ENCODE measurements at regions not wholly inside any gene's neighbourhood (a gene's known extent, or its start where the extent isn't known, plus 50 kb on each side); places are given as distances from the start of the nearest gene placed in this dataset.

GRCh38 chr2:146365041-146365440 lies 1479.8 kb upstream of the ACVR2A start:
- WGBS (ENCODE audit: insufficient coverage), result no CpG with 5 or more reads among the region's 1 CpG
- DNase-seq (ENCODE audit: low read depth in 4 of 6, low spot score in 6 of 6), result no peak
- Histone ChIP-seq H3K9me3 (ENCODE audit: control insufficient read depth, insufficient read depth, low read length) (no peaks in the 10 kb centered on the region), H3K27ac (ENCODE audit: low read depth, low read length) (no peak overlapping the region), H3K36me3 (ENCODE audit: control insufficient read depth, insufficient read depth, low read length) (no peaks in the 10 kb centered on the region), H3K4me3 (ENCODE audit: low read depth, low read length) (no peak overlapping the region), H3K4me1 (ENCODE audit: control insufficient read depth, insufficient read depth, low read length) (no peaks in the 10 kb centered on the region), H3K27me3 (ENCODE audit: control insufficient read depth, insufficient read depth, low read length) (no peaks in the 10 kb centered on the region)

GRCh38 chr2:146363731-146364130 lies 1481.1 kb upstream of the ACVR2A start:
- H3K36me3 ChIP-seq (ENCODE audit: control insufficient read depth, insufficient read depth, low read length), result no peaks in the 10 kb centered on the region
- H3K27ac ChIP-seq (ENCODE audit: low read depth, low read length), result no peak overlapping the region
- WGBS (ENCODE audit: insufficient coverage), result no CpG with 5 or more reads among the region's 1 CpG

GRCh38 chr2:146351689-146352088 lies 1493.1 kb upstream of the ACVR2A start:
- H3K9me3 ChIP-seq (ENCODE audit: control insufficient read depth, insufficient read depth, low read length), result no peaks in the 10 kb centered on the region
- DNase-seq (ENCODE audit: low read depth in 4 of 6, low spot score in 6 of 6), result no peak
- no peaks in the 10 kb centered on the region for H3K4me1 ChIP-seq (ENCODE audit: control insufficient read depth, insufficient read depth, low read length)

More at GRCh38 chr2:146363731-146364130, 1481.1 kb upstream of the ACVR2A start:
- Histone ChIP-seq H3K27me3 (ENCODE audit: control insufficient read depth, insufficient read depth, low read length) (no peaks in the 10 kb centered on the region), H3K4me1 (ENCODE audit: control insufficient read depth, insufficient read depth, low read length) (no peaks in the 10 kb centered on the region), H3K9me3 (ENCODE audit: control insufficient read depth, insufficient read depth, low read length) (no peaks in the 10 kb centered on the region), H3K4me3 (ENCODE audit: low read depth, low read length) (no peak overlapping the region)
- DNase-seq (ENCODE audit: low read depth in 4 of 6, low spot score in 6 of 6), result no peak

GRCh38 chr2:146349334-146349733 lies 1495.5 kb upstream of the ACVR2A start:
- no CpG with 5 or more reads among the region's 3 CpGs for WGBS (ENCODE audit: insufficient coverage)
- Histone ChIP-seq H3K4me1 (ENCODE audit: control insufficient read depth, insufficient read depth, low read length) (no peaks in the 10 kb centered on the region), H3K9me3 (ENCODE audit: control insufficient read depth, insufficient read depth, low read length) (no peaks in the 10 kb centered on the region), H3K4me3 (ENCODE audit: low read depth, low read length) (no peak overlapping the region), H3K36me3 (ENCODE audit: control insufficient read depth, insufficient read depth, low read length) (no peaks in the 10 kb centered on the region), H3K27ac (ENCODE audit: low read depth, low read length) (no peak overlapping the region), H3K27me3 (ENCODE audit: control insufficient read depth, insufficient read depth, low read length) (no peaks in the 10 kb centered on the region)
- no peak for DNase-seq (ENCODE audit: low read depth in 4 of 6, low spot score in 6 of 6)

More at GRCh38 chr2:146351689-146352088, 1493.1 kb upstream of the ACVR2A start:
- H3K36me3 ChIP-seq (ENCODE audit: control insufficient read depth, insufficient read depth, low read length), result no peaks in the 10 kb centered on the region
- no peak overlapping the region for H3K4me3 ChIP-seq (ENCODE audit: low read depth, low read length)
- H3K27ac ChIP-seq (ENCODE audit: low read depth, low read length), result no peak overlapping the region
- H3K27me3 ChIP-seq (ENCODE audit: control insufficient read depth, insufficient read depth, low read length), result no peaks in the 10 kb centered on the region

- Histone ChIP-seq H3K4me1 (ENCODE audit: control insufficient read depth, insufficient read depth, low read length) (no peaks in the 10 kb centered on the region), H3K4me3 (ENCODE audit: low read depth, low read length) (no peak overlapping the region), H3K27ac (ENCODE audit: low read depth, low read length) (no peak overlapping the region), H3K27me3 (ENCODE audit: control insufficient read depth, insufficient read depth, low read length) (no peaks in the 10 kb centered on the region), H3K9me3 (ENCODE audit: control insufficient read depth, insufficient read depth, low read length) (no peaks in the 10 kb centered on the region), H3K36me3 (ENCODE audit: control insufficient read depth, insufficient read depth, low read length) (no peaks in the 10 kb centered on the region)
- 90% methylated on average over 2 of the region's 2 CpGs for WGBS (ENCODE audit: insufficient coverage)
- DNase-seq (ENCODE audit: low read depth in 4 of 6, low spot score in 6 of 6), result no peak
Observed at GRCh38 chr2:146324951-146325350, 1519.9 kb upstream of the ACVR2A start.

GRCh38 chr2:146323564-146323963 lies 1521.3 kb upstream of the ACVR2A start:
- Histone ChIP-seq H3K9me3 (ENCODE audit: control insufficient read depth, insufficient read depth, low read length) (no peaks in the 10 kb centered on the region), H3K4me3 (ENCODE audit: low read depth, low read length) (no peak overlapping the region)
- no CpG with 5 or more reads among the region's 2 CpGs for WGBS (ENCODE audit: insufficient coverage)

GRCh38 chr2:146321175-146321574 lies 1523.7 kb upstream of the ACVR2A start:
- DNase-seq (ENCODE audit: low read depth in 4 of 6, low spot score in 6 of 6), result peak; percentile 27 to 82 (median 54)
- no peaks in the 10 kb centered on the region for H3K36me3 ChIP-seq (ENCODE audit: control insufficient read depth, insufficient read depth, low read length)
- no peaks in the 10 kb centered on the region for H3K27me3 ChIP-seq (ENCODE audit: control insufficient read depth, insufficient read depth, low read length)
- H3K4me1 ChIP-seq (ENCODE audit: control insufficient read depth, insufficient read depth, low read length), result no peaks in the 10 kb centered on the region
- H3K27ac ChIP-seq (ENCODE audit: low read depth, low read length), result peak overlapping the region; percentile 5
- WGBS (ENCODE audit: insufficient coverage), result 13% methylated on average over 2 of the region's 2 CpGs
- H3K9me3 ChIP-seq (ENCODE audit: control insufficient read depth, insufficient read depth, low read length), result no peaks in the 10 kb centered on the region
- no peak overlapping the region for H3K4me3 ChIP-seq (ENCODE audit: low read depth, low read length)

More at GRCh38 chr2:146323564-146323963, 1521.3 kb upstream of the ACVR2A start:
- H3K4me1 ChIP-seq (ENCODE audit: control insufficient read depth, insufficient read depth, low read length), result no peaks in the 10 kb centered on the region
- no peaks in the 10 kb centered on the region for H3K27me3 ChIP-seq (ENCODE audit: control insufficient read depth, insufficient read depth, low read length)
- no peaks in the 10 kb centered on the region for H3K36me3 ChIP-seq (ENCODE audit: control insufficient read depth, insufficient read depth, low read length)
- no peak for DNase-seq (ENCODE audit: low read depth in 4 of 6, low spot score in 6 of 6)
- H3K27ac ChIP-seq (ENCODE audit: low read depth, low read length), result no peak overlapping the region

- no peaks in the 10 kb centered on the region for H3K36me3 ChIP-seq (ENCODE audit: control insufficient read depth, insufficient read depth, low read length)
- H3K27me3 ChIP-seq (ENCODE audit: control insufficient read depth, insufficient read depth, low read length), result no peaks in the 10 kb centered on the region
- H3K27ac ChIP-seq (ENCODE audit: low read depth, low read length), result no peak overlapping the region
- H3K4me1 ChIP-seq (ENCODE audit: control insufficient read depth, insufficient read depth, low read length), result no peaks in the 10 kb centered on the region
- 100% methylated on average over 1 of the region's 2 CpGs for WGBS (ENCODE audit: insufficient coverage)
- no peak for DNase-seq (ENCODE audit: low read depth in 4 of 6, low spot score in 6 of 6)
- H3K9me3 ChIP-seq (ENCODE audit: control insufficient read depth, insufficient read depth, low read length), result no peaks in the 10 kb centered on the region
- H3K4me3 ChIP-seq (ENCODE audit: low read depth, low read length), result no peak overlapping the region
Observed at GRCh38 chr2:146317959-146318358, 1526.9 kb upstream of the ACVR2A start.

- H3K4me3 ChIP-seq (ENCODE audit: low read depth, low read length), result no peak overlapping the region
- no peaks in the 10 kb centered on the region for H3K9me3 ChIP-seq (ENCODE audit: control insufficient read depth, insufficient read depth, low read length)
- no peaks in the 10 kb centered on the region for H3K4me1 ChIP-seq (ENCODE audit: control insufficient read depth, insufficient read depth, low read length)
- H3K27ac ChIP-seq (ENCODE audit: low read depth, low read length), result no peak overlapping the region
- DNase-seq (ENCODE audit: low read depth in 4 of 6, low spot score in 6 of 6), result peak in 4 of 6 donors; percentile 8 to 75 (median 42)
- no CpG with 5 or more reads among the region's 2 CpGs for WGBS (ENCODE audit: insufficient coverage)
- no peaks in the 10 kb centered on the region for H3K36me3 ChIP-seq (ENCODE audit: control insufficient read depth, insufficient read depth, low read length)
- H3K27me3 ChIP-seq (ENCODE audit: control insufficient read depth, insufficient read depth, low read length), result no peaks in the 10 kb centered on the region
Observed at GRCh38 chr2:146312899-146313298, 1531.9 kb upstream of the ACVR2A start.

GRCh38 chr2:146305164-146305563 lies 1539.7 kb upstream of the ACVR2A start:
- Histone ChIP-seq H3K27me3 (ENCODE audit: control insufficient read depth, insufficient read depth, low read length) (no peaks in the 10 kb centered on the region), H3K9me3 (ENCODE audit: control insufficient read depth, insufficient read depth, low read length) (no peaks in the 10 kb centered on the region), H3K4me1 (ENCODE audit: control insufficient read depth, insufficient read depth, low read length) (no peaks in the 10 kb centered on the region), H3K4me3 (ENCODE audit: low read depth, low read length) (no peak overlapping the region), H3K27ac (ENCODE audit: low read depth, low read length) (no peak overlapping the region), H3K36me3 (ENCODE audit: control insufficient read depth, insufficient read depth, low read length) (no peaks in the 10 kb centered on the region)
- DNase-seq (ENCODE audit: low read depth in 4 of 6, low spot score in 6 of 6), result peak in 1 of 6 donors; percentile 9
- whole genome bisulfite sequencing (ENCODE audit: insufficient coverage), result no CpG with 5 or more reads among the region's 3 CpGs
